K562 (cell line): ENCODE measurements at regions not wholly inside any gene's neighbourhood (a gene's known extent, or its start where the extent isn't known, plus 50 kb on each side); places are given as distances from the start of the nearest gene placed in this dataset.

Experiments used
- ATAC-seq: fragments of 200-7000 bp; cut with Tn5 transposase; 3 replicates; pipeline ENCODE4 v1.9.1; 2020; ENCODE audit warnings: moderate library complexity
- BruUV-seq: library from RNA; stranded (reverse); fragments of 400-500 nt; replicated peaks from 2 replicates; lab custom pipeline; 2021; lab: Mats Ljungman, UMichigan
- CTCF ChIA-PET: fragments of 300-600 bp; formaldehyde crosslinking; extraction: SDS; loops from one replicate; lab custom pipeline; 2021; ENCODE audit warnings: low intra/inter-chr PET ratio; lab: Yijun Ruan, JAX
- POLR2A ChIA-PET: fragments of 300-600, 350-650 bp; sonication (Branson Sonifier 250); formaldehyde crosslinking; extraction: SDS; loops from one replicate; lab custom pipeline; 2021; ENCODE audit warnings: antibody characterized with exemption, inconsistent platforms; lab: Yijun Ruan, JAX
- DNase-seq, 4 experiments: peaks; one replicate each; pipeline versions ENCODE4 v3.0.0 to v3.0.0-alpha.2; 2011 to 2018; ENCODE audit warnings: low spot score in 3 of 4, mixed read lengths in 3 of 4; ENCODE audit errors: extremely low read depth in 1 of 4
- FAIRE-seq: peaks from 2 replicates; lab custom pipeline; 2011; peaks lifted over from hg19 to GRCh38; lab: Jason Lieb, UNC
- H2AFZ ChIP-seq: 2 replicates; pipeline ENCODE4 v1.6.0; 2011; ENCODE audit warnings: low read depth, low read length, control low read depth, inconsistent platforms
- H3K27ac ChIP-seq: fragments of 200-600 bp; 3 replicates; pipeline ENCODE4 v1.8.0; 2011; ENCODE audit warnings: low read depth, mild to moderate bottlenecking, control low read depth, inconsistent platforms, low read length, moderate library complexity, mixed read lengths; ENCODE audit errors: extremely low read depth
- H3K27me3 ChIP-seq, 2 experiments: fragments of 300-600 bp in 1 of 2; 2 replicates in 1 of 2; 3 replicates in 1 of 2; pipeline versions ENCODE4 v1.6.0 to v1.8.0; 2011; ENCODE audit warnings: inconsistent platforms in 2 of 2, low read length in 2 of 2, mild to moderate bottlenecking in 1 of 2, mixed read lengths in 1 of 2, moderate library complexity in 1 of 2; ENCODE audit not compliant: control insufficient read depth in 2 of 2, insufficient read depth in 2 of 2
- H3K36me3 ChIP-seq: fragments of 300-600 bp; 3 replicates; pipeline ENCODE4 v1.8.0; 2011; ENCODE audit warnings: mild to moderate bottlenecking, low read length, inconsistent platforms; ENCODE audit not compliant: control insufficient read depth, insufficient read depth
- H3K4me1 ChIP-seq, 2 experiments: fragments of 200-600 bp in 1 of 2; replicated peaks in 1 of 2; 2 replicates in 1 of 2; 3 replicates in 1 of 2; pipeline versions ENCODE4 v1.5.1 to v1.8.0; 2011; ENCODE audit warnings: inconsistent platforms in 2 of 2, low read length in 2 of 2, mild to moderate bottlenecking in 1 of 2, mixed read lengths in 1 of 2, moderate library complexity in 1 of 2; ENCODE audit not compliant: control insufficient read depth in 2 of 2, insufficient read depth in 2 of 2
- H3K4me2 ChIP-seq: 2 replicates; pipeline ENCODE4 v1.6.1; 2011; ENCODE audit warnings: low read length, control low read depth, inconsistent platforms, mixed read lengths; ENCODE audit not compliant: insufficient read depth
- H3K4me3 ChIP-seq: fragments of 200-600 bp; sonication (generic), shearing (Covaris generic); 2 replicates; pipeline ENCODE4 v1.5.1; 2016; ENCODE audit warnings: control low read depth, inconsistent platforms
- H3K79me2 ChIP-seq: fragments of 200-600 bp; 3 replicates; pipeline ENCODE4 v1.8.0; 2011; ENCODE audit warnings: low read length, inconsistent platforms; ENCODE audit not compliant: control insufficient read depth, insufficient read depth
- H3K9ac ChIP-seq, 2 experiments: 2 replicates each; pipeline versions ENCODE4 v1.6.0 to v1.6.1; 2011; ENCODE audit warnings: low read depth in 2 of 2, low read length in 2 of 2, control low read depth in 1 of 2, inconsistent platforms in 1 of 2, mild to moderate bottlenecking in 1 of 2, mixed read lengths in 1 of 2; ENCODE audit not compliant: insufficient read depth in 1 of 2
- H3K9me1 ChIP-seq: one replicate; pipeline ENCODE4 v1.6.0; 2011; ENCODE audit warnings: inconsistent platforms, mild to moderate bottlenecking, low read length, moderate library complexity; ENCODE audit not compliant: control insufficient read depth, insufficient read depth
- H3K9me3 ChIP-seq: replicated peaks from 2 replicates; pipeline ENCODE4 v1.5.1; 2011; ENCODE audit warnings: low read depth, low read length, inconsistent platforms; ENCODE audit not compliant: control insufficient read depth, insufficient read depth
- H4K20me1 ChIP-seq: replicated peaks from 2 replicates; pipeline ENCODE4 v1.6.1; 2011; ENCODE audit warnings: low read length, inconsistent platforms, mixed read lengths; ENCODE audit not compliant: control insufficient read depth, insufficient read depth
- CBFA2T2 ChIP-seq: fragments of 450-650 bp; conservative IDR thresholded peaks from 2 replicates; pipeline ENCODE4 v1.6.1; 2017; ENCODE audit warnings: mild to moderate bottlenecking
- SRSF9 ChIP-seq: fragments of 200-400 bp; formaldehyde crosslinking; IDR thresholded peaks from 2 replicates; pipeline ENCODE4 v1.6.1; 2017; ENCODE audit warnings: low read depth, low read length, borderline replicate concordance
- TAF15 ChIP-seq: fragments of 200-400 bp; formaldehyde crosslinking; IDR thresholded peaks from 2 replicates; pipeline ENCODE4 v1.6.1; 2017; ENCODE audit warnings: mild to moderate bottlenecking, low read depth, low read length, moderate library complexity
- YBX1 ChIP-seq: fragments of 450-650 bp; IDR thresholded peaks from 2 replicates; pipeline ENCODE4 v1.7.1; 2016; ENCODE audit warnings: mild to moderate bottlenecking
- ZNF77 ChIP-seq: fragments of 250-450 bp; sonication (Bioruptor Pico); IDR thresholded peaks from 2 replicates; pipeline ENCODE4 v1.5.0; 2020
- WGBS: fragments of 100-300 bp; shearing (Covaris generic); methylation state at CpG from one replicate; pipeline ENCODE4 v1.1.6; 2016; ENCODE audit warnings: low coverage, mixed read lengths; ENCODE audit not compliant: insufficient coverage; ENCODE audit errors: missing lambda C conversion rate; 5-methylcytosine and 5-hydroxymethylcytosine counted together
- in situ Hi-C: fragments of 300-500 bp; cut with MboI; formaldehyde crosslinking; loops from 4 replicates; pipeline ENCODE4 v1.15.0; 2018; ENCODE audit warnings: inconsistent platforms, mixed read lengths
- intact Hi-C: fragments of 100-400 bp; cut with micrococcal nuclease; formaldehyde crosslinking; loops from 2 replicates; pipeline ENCODE4 v1.14.2; 2022
- TF ChIP-seq, protein P1 (sequence below): fragments of 450-650 bp; IDR thresholded peaks from 2 replicates; pipeline ENCODE4 v1.6.1; 2016; ENCODE audit warnings: borderline replicate concordance
- TF ChIP-seq, protein P2 (sequence below): sonication (generic); formaldehyde crosslinking; IDR thresholded peaks from 2 replicates; pipeline ENCODE4 v1.8.1; 2023; ENCODE audit warnings: missing genetic modification reagents, mild to moderate bottlenecking, borderline replicate concordance
- TF ChIP-seq, protein P3 (sequence below): fragments of 450-650 bp; conservative IDR thresholded peaks from 2 replicates; pipeline ENCODE4 v1.6.1; 2016; ENCODE audit warnings: missing genetic modification characterization, low read depth, mild to moderate bottlenecking, control low read depth, missing compliant biosample characterization
- TF ChIP-seq, protein P4 (sequence below): fragments of 450-650 bp; IDR thresholded peaks from 2 replicates; pipeline ENCODE4 v1.6.1; 2014; ENCODE audit warnings: low read depth, mild to moderate bottlenecking, moderate library complexity, borderline replicate concordance
- TF ChIP-seq, protein P5 (sequence below): sonication (generic); formaldehyde crosslinking; IDR thresholded peaks from 2 replicates; pipeline ENCODE4 v1.8.1; 2023; ENCODE audit warnings: mild to moderate bottlenecking, missing genetic modification reagents

DNA sequence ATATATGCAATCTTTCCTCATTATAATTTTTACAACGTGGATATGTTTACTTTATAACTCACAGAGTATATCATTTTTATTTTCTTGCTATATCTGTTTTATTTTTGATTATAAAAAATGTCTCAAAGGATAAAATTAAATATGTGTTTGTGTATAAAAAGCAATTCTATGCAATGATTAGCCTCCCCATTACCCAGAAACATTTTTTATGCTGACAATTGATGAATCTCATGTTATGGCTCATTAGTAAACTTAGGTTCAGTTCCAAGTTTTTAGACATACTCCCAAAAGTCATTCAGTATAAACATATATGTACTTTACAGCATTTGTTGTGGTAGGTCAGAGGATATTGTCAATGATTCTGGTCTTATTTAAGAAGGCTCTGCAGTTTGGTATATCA is 540.1 kb upstream of the SPRY2 start:
- H2AFZ ChIP-seq: no peak overlapping the region
- intact Hi-C loops: no loop called here
- peak in 3 of 4 experiments; percentile 6 to 11 (median 9) for DNase-seq
- no peak overlapping the region for H3K27ac ChIP-seq
- H3K9me3 ChIP-seq: no peaks in the 10 kb centered on the region
- no peak for FAIRE-seq
- H3K36me3 ChIP-seq: no peaks in the 10 kb centered on the region
- POLR2A ChIA-PET: interaction anchor here (0.6 to 1.1 kb wide), 2 partner anchors 9 to 12 kb away, joined by 4 read pairs; no protein-coding TSS in a partner anchor
- CTCF ChIA-PET: no interaction called here
- no peaks in the 10 kb centered on the region for H3K9me1 ChIP-seq
- H3K4me1 ChIP-seq: no peaks in the 10 kb centered on the region
- ATAC-seq: no peak
- BruUV-seq: no TSS peak
- no peaks in the 10 kb centered on the region for H3K27me3 ChIP-seq
- no peaks in the 10 kb centered on the region for H4K20me1 ChIP-seq
- in situ Hi-C loops: no loop called here
- H3K4me3 ChIP-seq: no peak overlapping the region
- no peaks in the 10 kb centered on the region for H3K79me2 ChIP-seq
- H3K4me2 ChIP-seq: no peak overlapping the region
- 0% methylated on average over 1 of the region's 1 CpG for WGBS
- H3K9ac ChIP-seq: no peak overlapping the region
- TF ChIP-seq, protein P1, sequence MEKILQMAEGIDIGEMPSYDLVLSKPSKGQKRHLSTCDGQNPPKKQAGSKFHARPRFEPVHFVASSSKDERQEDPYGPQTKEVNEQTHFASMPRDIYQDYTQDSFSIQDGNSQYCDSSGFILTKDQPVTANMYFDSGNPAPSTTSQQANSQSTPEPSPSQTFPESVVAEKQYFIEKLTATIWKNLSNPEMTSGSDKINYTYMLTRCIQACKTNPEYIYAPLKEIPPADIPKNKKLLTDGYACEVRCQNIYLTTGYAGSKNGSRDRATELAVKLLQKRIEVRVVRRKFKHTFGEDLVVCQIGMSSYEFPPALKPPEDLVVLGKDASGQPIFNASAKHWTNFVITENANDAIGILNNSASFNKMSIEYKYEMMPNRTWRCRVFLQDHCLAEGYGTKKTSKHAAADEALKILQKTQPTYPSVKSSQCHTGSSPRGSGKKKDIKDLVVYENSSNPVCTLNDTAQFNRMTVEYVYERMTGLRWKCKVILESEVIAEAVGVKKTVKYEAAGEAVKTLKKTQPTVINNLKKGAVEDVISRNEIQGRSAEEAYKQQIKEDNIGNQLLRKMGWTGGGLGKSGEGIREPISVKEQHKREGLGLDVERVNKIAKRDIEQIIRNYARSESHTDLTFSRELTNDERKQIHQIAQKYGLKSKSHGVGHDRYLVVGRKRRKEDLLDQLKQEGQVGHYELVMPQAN: no peak
- TF ChIP-seq SRSF9 (no peak), CBFA2T2 (no peak), ZNF77 (no peak), YBX1 (no peak), TAF15 (no peak)
- TF ChIP-seq, protein P2, sequence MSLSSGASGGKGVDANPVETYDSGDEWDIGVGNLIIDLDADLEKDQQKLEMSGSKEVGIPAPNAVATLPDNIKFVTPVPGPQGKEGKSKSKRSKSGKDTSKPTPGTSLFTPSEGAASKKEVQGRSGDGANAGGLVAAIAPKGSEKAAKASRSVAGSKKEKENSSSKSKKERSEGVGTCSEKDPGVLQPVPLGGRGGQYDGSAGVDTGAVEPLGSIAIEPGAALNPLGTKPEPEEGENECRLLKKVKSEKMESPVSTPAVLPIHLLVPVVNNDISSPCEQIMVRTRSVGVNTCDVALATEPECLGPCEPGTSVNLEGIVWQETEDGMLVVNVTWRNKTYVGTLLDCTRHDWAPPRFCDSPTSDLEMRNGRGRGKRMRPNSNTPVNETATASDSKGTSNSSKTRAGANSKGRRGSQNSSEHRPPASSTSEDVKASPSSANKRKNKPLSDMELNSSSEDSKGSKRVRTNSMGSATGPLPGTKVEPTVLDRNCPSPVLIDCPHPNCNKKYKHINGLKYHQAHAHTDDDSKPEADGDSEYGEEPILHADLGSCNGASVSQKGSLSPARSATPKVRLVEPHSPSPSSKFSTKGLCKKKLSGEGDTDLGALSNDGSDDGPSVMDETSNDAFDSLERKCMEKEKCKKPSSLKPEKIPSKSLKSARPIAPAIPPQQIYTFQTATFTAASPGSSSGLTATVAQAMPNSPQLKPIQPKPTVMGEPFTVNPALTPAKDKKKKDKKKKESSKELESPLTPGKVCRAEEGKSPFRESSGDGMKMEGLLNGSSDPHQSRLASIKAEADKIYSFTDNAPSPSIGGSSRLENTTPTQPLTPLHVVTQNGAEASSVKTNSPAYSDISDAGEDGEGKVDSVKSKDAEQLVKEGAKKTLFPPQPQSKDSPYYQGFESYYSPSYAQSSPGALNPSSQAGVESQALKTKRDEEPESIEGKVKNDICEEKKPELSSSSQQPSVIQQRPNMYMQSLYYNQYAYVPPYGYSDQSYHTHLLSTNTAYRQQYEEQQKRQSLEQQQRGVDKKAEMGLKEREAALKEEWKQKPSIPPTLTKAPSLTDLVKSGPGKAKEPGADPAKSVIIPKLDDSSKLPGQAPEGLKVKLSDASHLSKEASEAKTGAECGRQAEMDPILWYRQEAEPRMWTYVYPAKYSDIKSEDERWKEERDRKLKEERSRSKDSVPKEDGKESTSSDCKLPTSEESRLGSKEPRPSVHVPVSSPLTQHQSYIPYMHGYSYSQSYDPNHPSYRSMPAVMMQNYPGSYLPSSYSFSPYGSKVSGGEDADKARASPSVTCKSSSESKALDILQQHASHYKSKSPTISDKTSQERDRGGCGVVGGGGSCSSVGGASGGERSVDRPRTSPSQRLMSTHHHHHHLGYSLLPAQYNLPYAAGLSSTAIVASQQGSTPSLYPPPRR (CRISPR knock-in tag): no peak
- TF ChIP-seq, protein P3, sequence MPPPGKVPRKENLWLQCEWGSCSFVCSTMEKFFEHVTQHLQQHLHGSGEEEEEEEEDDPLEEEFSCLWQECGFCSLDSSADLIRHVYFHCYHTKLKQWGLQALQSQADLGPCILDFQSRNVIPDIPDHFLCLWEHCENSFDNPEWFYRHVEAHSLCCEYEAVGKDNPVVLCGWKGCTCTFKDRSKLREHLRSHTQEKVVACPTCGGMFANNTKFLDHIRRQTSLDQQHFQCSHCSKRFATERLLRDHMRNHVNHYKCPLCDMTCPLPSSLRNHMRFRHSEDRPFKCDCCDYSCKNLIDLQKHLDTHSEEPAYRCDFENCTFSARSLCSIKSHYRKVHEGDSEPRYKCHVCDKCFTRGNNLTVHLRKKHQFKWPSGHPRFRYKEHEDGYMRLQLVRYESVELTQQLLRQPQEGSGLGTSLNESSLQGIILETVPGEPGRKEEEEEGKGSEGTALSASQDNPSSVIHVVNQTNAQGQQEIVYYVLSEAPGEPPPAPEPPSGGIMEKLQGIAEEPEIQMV (tag): no peak
- TF ChIP-seq, protein P4, sequence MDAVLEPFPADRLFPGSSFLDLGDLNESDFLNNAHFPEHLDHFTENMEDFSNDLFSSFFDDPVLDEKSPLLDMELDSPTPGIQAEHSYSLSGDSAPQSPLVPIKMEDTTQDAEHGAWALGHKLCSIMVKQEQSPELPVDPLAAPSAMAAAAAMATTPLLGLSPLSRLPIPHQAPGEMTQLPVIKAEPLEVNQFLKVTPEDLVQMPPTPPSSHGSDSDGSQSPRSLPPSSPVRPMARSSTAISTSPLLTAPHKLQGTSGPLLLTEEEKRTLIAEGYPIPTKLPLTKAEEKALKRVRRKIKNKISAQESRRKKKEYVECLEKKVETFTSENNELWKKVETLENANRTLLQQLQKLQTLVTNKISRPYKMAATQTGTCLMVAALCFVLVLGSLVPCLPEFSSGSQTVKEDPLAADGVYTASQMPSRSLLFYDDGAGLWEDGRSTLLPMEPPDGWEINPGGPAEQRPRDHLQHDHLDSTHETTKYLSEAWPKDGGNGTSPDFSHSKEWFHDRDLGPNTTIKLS: no peak
- TF ChIP-seq, protein P5, sequence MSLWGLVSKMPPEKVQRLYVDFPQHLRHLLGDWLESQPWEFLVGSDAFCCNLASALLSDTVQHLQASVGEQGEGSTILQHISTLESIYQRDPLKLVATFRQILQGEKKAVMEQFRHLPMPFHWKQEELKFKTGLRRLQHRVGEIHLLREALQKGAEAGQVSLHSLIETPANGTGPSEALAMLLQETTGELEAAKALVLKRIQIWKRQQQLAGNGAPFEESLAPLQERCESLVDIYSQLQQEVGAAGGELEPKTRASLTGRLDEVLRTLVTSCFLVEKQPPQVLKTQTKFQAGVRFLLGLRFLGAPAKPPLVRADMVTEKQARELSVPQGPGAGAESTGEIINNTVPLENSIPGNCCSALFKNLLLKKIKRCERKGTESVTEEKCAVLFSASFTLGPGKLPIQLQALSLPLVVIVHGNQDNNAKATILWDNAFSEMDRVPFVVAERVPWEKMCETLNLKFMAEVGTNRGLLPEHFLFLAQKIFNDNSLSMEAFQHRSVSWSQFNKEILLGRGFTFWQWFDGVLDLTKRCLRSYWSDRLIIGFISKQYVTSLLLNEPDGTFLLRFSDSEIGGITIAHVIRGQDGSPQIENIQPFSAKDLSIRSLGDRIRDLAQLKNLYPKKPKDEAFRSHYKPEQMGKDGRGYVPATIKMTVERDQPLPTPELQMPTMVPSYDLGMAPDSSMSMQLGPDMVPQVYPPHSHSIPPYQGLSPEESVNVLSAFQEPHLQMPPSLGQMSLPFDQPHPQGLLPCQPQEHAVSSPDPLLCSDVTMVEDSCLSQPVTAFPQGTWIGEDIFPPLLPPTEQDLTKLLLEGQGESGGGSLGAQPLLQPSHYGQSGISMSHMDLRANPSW (CRISPR knock-in tag): no peak
